Epithelial cell of esophagus (primary cell): ENCODE measurements at regions not wholly inside any gene's neighbourhood (a gene's known extent, or its start where the extent isn't known, plus 50 kb on each side); places are given as distances from the start of the nearest gene placed in this dataset.

Experiments used
- DNase-seq: peaks from one replicate; pipeline ENCODE4 v3.0.0; 2010; ENCODE audit warnings: low read depth
- H3K4me3 ChIP-seq: 2 replicates; pipeline ENCODE4 v1.5.1; 2011; ENCODE audit warnings: mild to moderate bottlenecking, low read length, control low read depth
- CTCF ChIP-seq: IDR thresholded peaks from 2 replicates; pipeline ENCODE4 v1.5.1; 2011; ENCODE audit warnings: low read depth, mild to moderate bottlenecking, low read length, control low read depth, inconsistent platforms; ENCODE audit not compliant: insufficient read depth; ENCODE audit errors: missing control alignments

- no peak overlapping the region for H3K4me3 ChIP-seq
- no peak for DNase-seq
- TF ChIP-seq CTCF = no peak
Observed at GRCh38 chr10:59099481-59099880, 77.0 kb upstream of the PHYHIPL start.

GRCh38 chr10:59102394-59102793 lies 74.0 kb upstream of the PHYHIPL start:
- DNase-seq = no peak
- no peak overlapping the region for H3K4me3 ChIP-seq
- TF ChIP-seq CTCF = no peak

- DNase-seq = no peak
- no peak overlapping the region for H3K4me3 ChIP-seq
- no peak for TF ChIP-seq CTCF
Observed at GRCh38 chr10:59104186-59104585, 72.3 kb upstream of the PHYHIPL start.

GRCh38 chr10:59106441-59106840 lies 70.0 kb upstream of the PHYHIPL start:
- no peak overlapping the region for H3K4me3 ChIP-seq
- TF ChIP-seq CTCF = no peak
- no peak for DNase-seq

GRCh38 chr10:59107147-59107546 lies 69.3 kb upstream of the PHYHIPL start:
- TF ChIP-seq CTCF = no peak
- H3K4me3 ChIP-seq = no peak overlapping the region
- DNase-seq = no peak

GRCh38 chr10:59108296-59108870 lies 68.1 kb upstream of the PHYHIPL start:
- no peak overlapping the region for H3K4me3 ChIP-seq
- DNase-seq = no peak
- no peak for TF ChIP-seq CTCF

GRCh38 chr10:59108886-59109288 lies 67.6 kb upstream of the PHYHIPL start:
- no peak for TF ChIP-seq CTCF
- DNase-seq = no peak
- H3K4me3 ChIP-seq = no peak overlapping the region
